ENCODE measurements at regions not wholly inside any gene's neighbourhood (a gene's known extent, or its start where the extent isn't known, plus 50 kb on each side); places are given as distances from the start of the nearest gene placed in this dataset.

- DNase-seq (ENCODE audit: low spot score), result no peak
Observed at GRCh38 chr7:21029006-21029405, 242.3 kb upstream of the SP8 start.

DNA sequence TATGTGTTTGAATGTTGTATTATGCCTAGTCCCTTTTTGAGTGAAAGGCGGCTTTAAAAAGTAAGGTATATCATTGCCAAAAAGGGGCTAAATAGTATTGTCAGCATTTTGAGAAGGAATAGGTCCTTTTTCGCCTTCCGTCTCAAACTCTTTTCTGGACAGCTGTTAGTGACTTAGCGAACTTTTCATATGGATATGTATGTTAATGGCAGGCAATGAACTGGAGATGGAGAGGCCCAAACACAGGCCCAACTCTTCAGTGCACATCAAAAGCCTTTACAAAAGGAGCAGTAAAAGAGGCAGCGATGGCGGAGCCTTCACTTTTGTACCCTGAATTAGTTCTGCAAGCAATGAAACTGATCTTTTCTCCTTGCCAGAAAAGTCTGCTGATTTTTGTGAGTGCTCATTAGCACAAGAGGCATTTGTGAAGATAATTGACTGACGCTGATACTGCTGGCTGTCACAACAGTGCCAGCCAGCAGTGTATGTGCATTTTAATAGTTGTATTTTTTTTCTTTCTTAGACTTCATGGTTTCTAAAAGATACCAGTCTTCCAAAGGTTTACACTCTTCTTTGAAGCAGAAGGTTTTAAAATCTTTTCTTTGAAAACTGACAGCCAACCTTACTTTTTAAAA lies 243.7 kb upstream of the SP8 start:
- DNase-seq (ENCODE audit: low spot score), result no peak

- DNase-seq (ENCODE audit: low spot score), result no peak
Observed at GRCh38 chr7:21041252-21041651, 254.6 kb upstream of the SP8 start.

DNA sequence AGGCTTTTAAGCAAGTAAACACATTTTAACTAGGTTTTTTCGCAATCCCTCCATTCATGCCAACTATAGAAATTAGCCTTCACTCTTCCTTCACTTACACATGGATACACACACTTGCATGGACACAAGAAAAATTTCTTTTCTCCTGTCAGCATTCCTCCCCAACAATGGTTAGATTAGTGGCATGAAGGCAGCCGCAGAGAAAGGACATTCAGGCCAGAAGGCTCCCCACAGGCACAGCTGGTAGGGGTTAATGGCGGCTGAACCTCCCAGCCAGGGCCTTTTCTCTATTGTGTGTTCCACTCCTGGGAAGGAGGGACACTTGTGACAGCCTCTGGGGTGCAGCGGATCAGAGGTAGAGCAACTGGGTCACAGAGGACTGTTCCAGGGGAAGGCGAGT lies 255.0 kb upstream of the SP8 start:
- DNase-seq (ENCODE audit: low spot score), result no peak

DNA sequence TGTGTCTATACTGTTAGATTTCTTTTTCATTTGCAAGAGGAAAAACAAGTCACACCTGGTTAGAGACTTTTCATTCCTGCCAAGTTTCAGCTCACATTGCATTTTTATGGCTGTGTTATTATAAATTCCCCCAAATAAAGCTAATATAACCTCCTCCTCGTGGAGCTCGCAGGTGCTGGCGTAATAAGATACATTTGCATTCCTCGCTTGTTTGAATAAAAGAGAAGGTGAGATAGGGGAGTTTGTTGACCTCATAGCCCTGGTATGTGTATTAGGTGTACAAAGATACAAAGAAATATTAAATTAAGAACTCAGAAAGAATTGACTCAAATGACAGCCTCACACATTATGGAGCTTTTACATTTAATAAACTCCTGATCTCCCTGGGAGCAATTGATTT lies 257.7 kb upstream of the SP8 start:
- no peak for DNase-seq (ENCODE audit: low spot score)

DNA sequence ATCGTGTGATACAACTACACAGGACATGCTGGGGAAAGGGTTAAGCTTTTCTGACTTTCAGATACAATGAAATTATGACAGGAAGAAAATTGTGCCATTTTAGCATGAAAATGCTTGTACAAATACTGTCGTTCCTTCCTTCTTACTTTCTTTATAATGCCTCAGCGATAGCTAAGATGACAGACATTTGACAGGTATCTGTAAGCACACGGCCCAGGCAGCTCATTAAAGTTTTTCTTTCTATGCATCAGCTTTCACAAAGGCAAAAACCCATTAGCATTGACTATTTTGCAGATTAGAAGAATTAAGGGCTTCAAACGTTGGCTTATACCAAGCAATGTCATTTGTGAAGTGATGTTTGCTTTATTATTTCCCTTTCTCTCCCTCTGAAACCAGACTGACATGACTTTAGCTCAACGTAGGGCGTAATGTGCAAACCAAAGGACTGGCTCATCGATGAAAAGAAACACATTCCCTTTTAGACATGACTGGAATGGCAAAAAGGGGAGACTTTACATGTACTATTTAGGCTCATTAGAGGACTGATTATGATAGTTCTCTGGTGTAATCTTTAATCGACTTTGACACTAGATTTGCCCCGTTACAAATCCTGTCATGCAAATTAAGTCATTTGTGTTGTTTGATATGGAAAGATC lies 258.4 kb upstream of the SP8 start:
- no peak for DNase-seq (ENCODE audit: low spot score)

DNA sequence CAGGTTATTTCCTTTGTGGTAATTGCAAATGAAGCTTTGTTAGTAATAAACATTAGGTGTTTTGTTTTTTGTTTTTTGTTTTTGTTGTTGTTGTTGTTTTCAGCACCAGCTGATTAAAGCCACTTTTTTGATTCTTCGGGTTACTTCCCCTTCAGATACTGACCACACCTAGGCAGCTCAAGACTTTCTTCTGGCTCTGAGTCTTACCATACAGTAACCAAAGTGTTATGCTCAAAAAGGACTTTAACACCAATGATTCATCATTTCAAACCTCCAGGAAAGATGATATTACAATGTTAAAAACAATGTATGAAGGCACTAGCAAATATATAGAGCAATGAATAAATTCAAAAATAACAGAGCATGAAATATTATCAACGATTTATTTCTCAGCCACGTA lies 265.2 kb upstream of the SP8 start:
- no peak for DNase-seq (ENCODE audit: low spot score)

- DNase-seq (ENCODE audit: low spot score), result no peak
Observed at GRCh38 chr7:21054427-21055112, 267.9 kb upstream of the SP8 start.

- DNase-seq (ENCODE audit: low spot score), result no peak
Observed at GRCh38 chr7:21059069-21059468, 272.4 kb upstream of the SP8 start.

- DNase-seq (ENCODE audit: low spot score), result no peak
Observed at GRCh38 chr7:21063106-21063505, 276.4 kb upstream of the SP8 start.

- no peak for DNase-seq (ENCODE audit: low spot score)
Observed at GRCh38 chr7:21064698-21065648, 278.3 kb upstream of the SP8 start.

- DNase-seq (ENCODE audit: low spot score), result no peak
Observed at GRCh38 chr7:21066221-21066620, 279.5 kb upstream of the SP8 start.

DNA sequence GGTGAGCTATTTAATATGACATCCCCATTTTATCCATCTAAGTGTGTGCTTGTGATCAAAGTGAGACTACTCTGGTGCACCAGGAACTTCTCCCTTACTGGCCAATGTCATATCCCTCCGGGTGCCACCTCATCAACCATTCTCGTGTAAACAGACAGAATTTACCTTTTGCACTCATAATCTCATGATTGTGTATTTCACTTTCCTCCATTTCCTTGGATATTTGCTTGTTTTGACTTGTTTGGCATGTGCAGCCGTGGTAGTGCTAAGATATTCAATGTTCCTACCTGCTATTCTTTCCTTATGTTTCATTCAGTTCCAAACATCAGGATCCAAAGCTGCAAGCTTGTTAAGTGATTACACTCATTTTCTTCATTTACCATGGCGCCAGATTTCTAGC lies 280.5 kb upstream of the SP8 start:
- DNase-seq (ENCODE audit: low spot score), result no peak

- no peak for DNase-seq (ENCODE audit: low spot score)
Observed at GRCh38 chr7:21070571-21071090, 283.9 kb upstream of the SP8 start.

GRCh38 chr7:21071561-21072501 lies 285.1 kb upstream of the SP8 start:
- no peak for DNase-seq (ENCODE audit: low spot score)

DNA sequence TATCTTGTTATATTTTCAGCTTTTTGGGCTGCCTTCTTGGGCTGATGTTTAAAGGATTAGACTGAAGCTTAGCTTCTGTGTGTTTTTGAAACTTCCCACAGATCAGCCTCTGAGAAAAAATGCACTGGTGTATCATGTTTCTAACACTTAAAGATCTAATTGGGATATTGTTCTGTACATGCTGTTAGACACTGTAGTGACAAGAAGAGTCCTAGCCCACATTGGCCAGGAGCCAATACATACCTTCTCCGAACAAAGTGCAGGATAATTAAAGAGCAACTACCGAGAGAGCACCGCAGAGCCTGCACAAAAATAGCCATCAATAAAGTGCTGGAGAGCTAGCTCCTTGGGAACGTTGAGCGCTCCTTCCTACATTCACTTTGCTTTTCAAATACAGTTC lies 289.4 kb upstream of the SP8 start:
- no peak for DNase-seq (ENCODE audit: low spot score)

DNA sequence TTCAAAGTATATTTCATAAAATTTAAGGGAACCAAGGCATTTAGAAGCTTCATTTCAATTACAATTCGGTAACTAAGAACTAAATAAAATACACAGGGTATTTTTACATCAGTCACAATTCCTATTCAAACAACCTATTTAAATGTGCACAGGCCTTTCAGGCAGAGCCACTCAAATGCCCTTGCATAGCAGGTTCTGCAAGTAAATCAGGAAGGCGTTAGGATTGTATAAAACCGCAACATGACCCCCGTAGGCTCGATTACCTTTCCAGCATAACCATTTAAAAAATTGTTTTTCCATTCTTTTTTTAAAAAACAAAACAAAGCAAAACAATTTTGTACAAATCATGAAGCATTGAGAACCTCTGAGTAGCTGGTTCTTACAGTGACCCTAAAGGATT lies 289.9 kb upstream of the SP8 start:
- DNase-seq (ENCODE audit: low spot score), result no peak

DNA sequence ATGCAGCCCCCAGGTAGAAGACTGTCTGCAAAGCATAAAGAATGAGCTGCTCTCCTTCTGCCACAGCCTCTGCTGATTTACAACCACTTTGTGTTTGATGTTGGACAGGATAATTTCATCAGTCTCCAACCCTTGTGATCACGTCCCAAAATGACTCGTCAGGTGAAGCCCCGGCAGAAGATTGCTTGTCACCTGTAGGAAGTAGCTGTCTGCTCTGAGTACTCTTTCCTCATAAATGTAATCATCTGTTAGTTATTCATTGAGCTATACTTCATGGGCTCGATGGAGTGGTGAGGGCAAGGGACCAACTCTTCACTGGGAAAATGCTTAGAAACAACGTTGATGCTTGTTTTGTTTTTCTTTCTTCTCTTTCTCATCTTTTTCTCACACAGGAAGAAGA lies 290.9 kb upstream of the SP8 start:
- no peak for DNase-seq (ENCODE audit: low spot score)

- no peak for DNase-seq (ENCODE audit: low spot score)
Observed at GRCh38 chr7:21084286-21084685, 297.6 kb upstream of the SP8 start.

DNA sequence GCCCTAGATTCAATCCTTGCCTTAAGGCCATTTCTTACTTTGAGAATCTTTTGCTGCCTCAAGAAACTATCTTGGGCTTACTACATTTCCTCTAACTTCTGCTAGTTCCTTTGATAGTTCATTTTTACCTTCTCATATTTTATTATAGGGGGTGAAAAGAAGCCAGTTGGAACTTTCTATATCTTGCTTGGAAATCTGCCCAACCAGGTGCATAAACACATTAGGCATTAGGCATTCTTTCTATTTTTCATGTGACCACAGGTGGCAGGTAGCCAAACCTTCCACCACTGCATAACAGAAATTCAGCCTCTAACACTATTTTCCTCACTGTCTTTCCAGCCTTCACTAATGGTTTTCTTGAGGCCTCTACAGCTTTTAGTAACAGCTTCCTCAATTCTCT lies 300.0 kb upstream of the SP8 start:
- no peak for DNase-seq (ENCODE audit: low spot score)

GRCh38 chr7:21089653-21090052 lies 303.0 kb upstream of the SP8 start:
- no peak for DNase-seq (ENCODE audit: low spot score)

Data from putamen (tissue), 1 donor.